ENCODE measurements at regions not wholly inside any gene's neighbourhood (a gene's known extent, or its start where the extent isn't known, plus 50 kb on each side); places are given as distances from the start of the nearest gene placed in this dataset.
A peak's percentile ranks its signal among the peaks of the same experiment; 100 is the strongest.

- no peak overlapping the region for H3K4me3 ChIP-seq (ENCODE audit: low read depth, low read length)
- TF ChIP-seq CTCF (conservative IDR thresholded peaks at IDR 0.05; ENCODE audit: low read depth, low read length), result no peak
- DNase-seq (ENCODE audit: low read depth), result no peak
These were observed 67.2 kb upstream of the FAM136A start for GRCh38 chr2:70369082-70369481.

- H3K4me3 ChIP-seq (ENCODE audit: low read depth, low read length), result no peak overlapping the region
- TF ChIP-seq CTCF (conservative IDR thresholded peaks at IDR 0.05; ENCODE audit: low read depth, low read length), result no peak
- no peak for DNase-seq (ENCODE audit: low read depth)
These were observed 66.7 kb upstream of the FAM136A start for GRCh38 chr2:70368545-70368944.

- peak; percentile 5 for DNase-seq (ENCODE audit: low read depth)
- H3K4me3 ChIP-seq (ENCODE audit: low read depth, low read length), result no peak overlapping the region
- no peak for TF ChIP-seq CTCF (conservative IDR thresholded peaks at IDR 0.05; ENCODE audit: low read depth, low read length)
These were observed 66.0 kb upstream of the FAM136A start for GRCh38 chr2:70367722-70368323.

GRCh38 chr2:70362661-70363060, 60.8 kb upstream of the FAM136A start:
- DNase-seq (ENCODE audit: low read depth), result no peak
- no peak overlapping the region for H3K4me3 ChIP-seq (ENCODE audit: low read depth, low read length)
- TF ChIP-seq CTCF (conservative IDR thresholded peaks at IDR 0.05; ENCODE audit: low read depth, low read length), result no peak

- no peak for DNase-seq (ENCODE audit: low read depth)
- no peak overlapping the region for H3K4me3 ChIP-seq (ENCODE audit: low read depth, low read length)
- TF ChIP-seq CTCF (conservative IDR thresholded peaks at IDR 0.05; ENCODE audit: low read depth, low read length), result no peak
These were observed 58.9 kb upstream of the FAM136A start for GRCh38 chr2:70360661-70361270.

GRCh38 chr2:70357684-70358071, 55.8 kb upstream of the FAM136A start:
- H3K4me3 ChIP-seq (ENCODE audit: low read depth, low read length), result no peak overlapping the region
- TF ChIP-seq CTCF (conservative IDR thresholded peaks at IDR 0.05; ENCODE audit: low read depth, low read length), result no peak
- DNase-seq (ENCODE audit: low read depth), result no peak
